ENCODE measurements at regions not wholly inside any gene's neighbourhood (a gene's known extent, or its start where the extent isn't known, plus 50 kb on each side); places are given as distances from the start of the nearest gene placed in this dataset.

DNA sequence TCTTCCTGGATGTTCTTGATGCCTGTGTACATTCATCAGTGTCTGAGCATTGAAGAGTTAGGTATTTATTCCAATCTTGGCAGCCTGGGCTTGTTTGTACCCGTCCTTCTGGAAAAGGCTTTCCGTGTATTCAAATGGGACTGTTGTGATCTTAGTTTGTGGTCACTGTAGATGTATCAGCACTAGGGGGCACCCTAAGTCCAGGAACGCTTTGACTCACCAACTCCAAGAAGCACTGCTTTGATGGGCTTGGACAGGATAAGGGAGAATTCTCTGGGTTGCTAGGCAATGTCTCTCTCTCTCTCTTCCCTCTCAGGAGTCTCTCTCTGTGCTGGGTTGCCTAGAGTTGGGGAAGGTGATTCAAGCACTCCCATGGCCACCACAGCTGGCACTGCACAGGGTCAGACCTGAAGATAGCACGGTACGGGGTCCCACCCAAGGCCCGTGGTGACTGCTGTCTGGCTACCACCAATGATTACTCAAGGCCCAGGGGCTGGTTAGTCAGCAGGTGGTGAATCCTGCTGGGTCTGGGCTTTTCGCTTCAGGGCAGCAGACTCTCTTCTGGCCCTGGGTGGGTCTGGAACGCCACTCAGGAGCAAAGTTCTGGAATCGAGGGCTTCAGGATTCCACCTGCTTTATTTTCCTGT lies 211.1 kb upstream of the RGS6 start:
- Mint-ChIP-seq H3K36me3 (ENCODE audit: low read depth) (peaks cover 30% of the 10 kb centered on the region), H3K4me1 (ENCODE audit: low read depth) (peaks cover 49% of the 10 kb centered on the region), H3K4me3 (no peak overlapping the region), H3K27me3 (ENCODE audit: insufficient read depth) (no peaks in the 10 kb centered on the region; the same call in none of the 2 replicates), H3K27ac (peak overlapping the region; percentile 59), H3K9me3 (no peaks in the 10 kb centered on the region)
- TF ChIP-seq, protein P1, sequence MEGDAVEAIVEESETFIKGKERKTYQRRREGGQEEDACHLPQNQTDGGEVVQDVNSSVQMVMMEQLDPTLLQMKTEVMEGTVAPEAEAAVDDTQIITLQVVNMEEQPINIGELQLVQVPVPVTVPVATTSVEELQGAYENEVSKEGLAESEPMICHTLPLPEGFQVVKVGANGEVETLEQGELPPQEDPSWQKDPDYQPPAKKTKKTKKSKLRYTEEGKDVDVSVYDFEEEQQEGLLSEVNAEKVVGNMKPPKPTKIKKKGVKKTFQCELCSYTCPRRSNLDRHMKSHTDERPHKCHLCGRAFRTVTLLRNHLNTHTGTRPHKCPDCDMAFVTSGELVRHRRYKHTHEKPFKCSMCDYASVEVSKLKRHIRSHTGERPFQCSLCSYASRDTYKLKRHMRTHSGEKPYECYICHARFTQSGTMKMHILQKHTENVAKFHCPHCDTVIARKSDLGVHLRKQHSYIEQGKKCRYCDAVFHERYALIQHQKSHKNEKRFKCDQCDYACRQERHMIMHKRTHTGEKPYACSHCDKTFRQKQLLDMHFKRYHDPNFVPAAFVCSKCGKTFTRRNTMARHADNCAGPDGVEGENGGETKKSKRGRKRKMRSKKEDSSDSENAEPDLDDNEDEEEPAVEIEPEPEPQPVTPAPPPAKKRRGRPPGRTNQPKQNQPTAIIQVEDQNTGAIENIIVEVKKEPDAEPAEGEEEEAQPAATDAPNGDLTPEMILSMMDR (IDR thresholded peaks at IDR 0.05), result peak; percentile 86
- DNase-seq, result peak; percentile 78

DNA sequence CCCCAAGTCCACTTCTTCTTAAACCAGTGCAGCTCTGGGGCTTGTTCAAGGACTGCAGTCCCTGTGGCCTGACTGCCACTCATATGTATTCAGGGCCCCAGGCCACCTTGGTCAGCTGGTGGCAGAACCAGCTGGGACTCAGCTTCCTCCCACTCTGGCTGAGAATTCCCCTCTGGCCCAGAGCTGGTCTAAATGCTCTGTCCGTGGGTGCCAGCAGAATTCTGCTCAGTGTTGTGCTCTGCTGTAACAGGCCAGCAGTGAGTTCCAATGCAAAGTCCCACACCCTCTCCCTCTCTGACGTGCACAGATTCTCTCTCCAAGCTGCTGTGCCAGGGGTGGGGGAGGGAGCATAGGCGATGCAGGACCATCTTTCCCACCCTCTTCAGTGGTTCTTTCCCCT lies 210.4 kb upstream of the RGS6 start:
- peaks cover 49% of the 10 kb centered on the region for H3K4me1 Mint-ChIP-seq (ENCODE audit: low read depth)
- DNase-seq, result no peak
- H3K27me3 Mint-ChIP-seq (ENCODE audit: insufficient read depth), result no peaks in the 10 kb centered on the region; the same call in none of the 2 replicates
- peaks cover 27% of the 10 kb centered on the region for H3K36me3 Mint-ChIP-seq (ENCODE audit: low read depth)
- no peaks in the 10 kb centered on the region for H3K9me3 Mint-ChIP-seq
- H3K27ac Mint-ChIP-seq, result peak overlapping the region; percentile 45
- no peak overlapping the region for H3K4me3 Mint-ChIP-seq
- TF ChIP-seq, protein P1 (IDR thresholded peaks at IDR 0.05), result no peak

DNA sequence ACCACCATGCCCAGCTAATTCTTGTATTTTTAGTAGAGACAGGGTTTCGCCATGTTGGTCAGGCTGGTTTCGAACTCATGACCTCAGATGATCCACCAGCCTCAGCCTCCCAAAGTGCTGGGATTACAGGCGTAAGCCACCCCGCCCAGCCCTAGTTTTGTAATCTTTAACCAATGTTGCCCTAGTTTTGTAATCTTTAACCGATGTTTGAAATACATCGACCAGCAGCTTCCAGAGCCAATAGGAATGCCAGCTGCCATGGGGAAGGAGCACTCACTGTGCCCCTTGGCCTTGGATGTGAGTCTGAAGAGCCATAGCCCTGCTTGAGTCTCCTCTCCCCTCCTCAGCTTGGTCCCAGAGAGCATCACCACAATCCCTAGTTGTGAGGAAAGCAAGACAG lies 209.3 kb upstream of the RGS6 start:
- TF ChIP-seq, protein P1 (IDR thresholded peaks at IDR 0.05), result no peak
- Mint-ChIP-seq H3K27me3 (ENCODE audit: insufficient read depth) (no peaks in the 10 kb centered on the region; the same call in none of the 2 replicates), H3K4me1 (ENCODE audit: low read depth) (peaks cover 51% of the 10 kb centered on the region), H3K27ac (peak overlapping the region; percentile 33; the same call in 1 of the 2 replicates), H3K4me3 (no peak overlapping the region), H3K9me3 (no peaks in the 10 kb centered on the region), H3K36me3 (ENCODE audit: low read depth) (peaks cover 25% of the 10 kb centered on the region)
- no peak for DNase-seq

DNA sequence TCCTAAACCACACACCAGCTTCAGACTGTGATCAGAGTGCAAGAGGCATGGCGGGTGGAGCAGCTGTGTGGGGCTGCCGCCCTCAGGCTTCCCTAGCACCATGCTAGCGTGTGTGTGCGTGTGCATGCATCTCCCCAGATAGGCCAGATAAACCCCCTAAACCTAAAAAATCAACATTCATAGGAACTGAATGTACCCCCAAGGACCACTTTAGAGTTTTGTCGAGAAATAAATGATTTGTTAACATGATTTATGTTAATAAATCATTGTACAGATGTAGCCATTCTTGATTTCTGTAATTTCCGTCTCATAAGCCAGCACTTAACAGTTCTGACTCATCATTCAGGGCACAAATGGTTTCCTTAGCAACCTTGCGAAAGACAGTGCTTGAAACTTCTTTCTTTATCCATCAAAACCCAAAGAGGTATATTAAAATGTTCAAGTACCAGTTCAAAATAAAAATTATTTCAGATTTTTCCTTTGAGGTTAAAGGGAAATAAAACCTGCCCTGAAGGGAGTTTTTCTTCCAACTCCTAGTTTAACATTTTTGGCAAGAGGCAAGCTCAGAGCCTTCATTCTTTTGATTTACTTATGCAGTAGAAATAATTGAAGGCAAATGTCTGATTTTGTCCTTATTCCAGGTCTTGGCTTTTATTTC lies 206.2 kb upstream of the RGS6 start:
- TF ChIP-seq, protein P1 (IDR thresholded peaks at IDR 0.05), result no peak
- Mint-ChIP-seq H3K4me1 (ENCODE audit: low read depth) (peaks cover 73% of the 10 kb centered on the region), H3K27ac (peak overlapping the region; percentile 94), H3K4me3 (peak overlapping the region; percentile 6; the same call in 1 of the 2 replicates), H3K27me3 (ENCODE audit: insufficient read depth) (peaks cover 2% of the 10 kb centered on the region), H3K9me3 (no peaks in the 10 kb centered on the region), H3K36me3 (ENCODE audit: low read depth) (peaks cover 39% of the 10 kb centered on the region)
- peak; percentile 72 for DNase-seq

DNA sequence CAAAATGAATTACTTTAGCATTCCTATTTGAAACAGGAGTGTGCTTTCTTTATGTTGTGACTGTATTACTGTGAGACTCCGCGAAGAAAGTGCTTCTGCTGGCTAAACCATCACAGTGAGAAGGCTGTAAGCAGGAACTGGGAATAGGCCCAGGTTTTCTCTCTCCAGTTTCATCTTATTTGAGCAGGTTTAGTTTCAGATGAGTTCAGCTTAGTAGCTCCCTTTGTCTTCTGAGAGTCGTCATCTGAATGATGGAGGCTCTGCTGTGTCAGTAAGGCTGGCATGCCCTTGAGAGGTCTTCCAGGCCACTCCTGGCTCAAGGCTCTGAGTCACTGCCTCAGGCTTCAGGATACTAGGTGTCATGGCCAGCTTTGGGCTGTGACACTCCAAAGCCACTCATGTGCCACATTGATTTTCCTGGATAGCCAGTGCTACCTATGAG lies 205.6 kb upstream of the RGS6 start:
- Mint-ChIP-seq H3K27ac (peak overlapping the region; percentile 94), H3K9me3 (no peaks in the 10 kb centered on the region), H3K4me3 (peak overlapping the region; percentile 26; the same call in 1 of the 2 replicates), H3K27me3 (ENCODE audit: insufficient read depth) (peaks cover 2% of the 10 kb centered on the region), H3K36me3 (ENCODE audit: low read depth) (peaks cover 44% of the 10 kb centered on the region), H3K4me1 (ENCODE audit: low read depth) (peaks cover 73% of the 10 kb centered on the region)
- peak; percentile 18 for DNase-seq
- TF ChIP-seq, protein P1 (IDR thresholded peaks at IDR 0.05), result no peak
